CD14-positive monocyte (primary cell): ENCODE measurements at regions not wholly inside any gene's neighbourhood (a gene's known extent, or its start where the extent isn't known, plus 50 kb on each side); places are given as distances from the start of the nearest gene placed in this dataset.

ENCODE experiments used
- DNase-seq, 3 donors: peaks; one replicate each; pipeline ENCODE4 v3.0.0-alpha.2; 2011 to 2022
- H2AFZ ChIP-seq: 2 replicates; pipeline ENCODE4 v1.6.0; 2012; ENCODE audit warnings: mild to moderate bottlenecking, low read depth, low read length, inconsistent platforms; ENCODE audit not compliant: insufficient read depth, poor library complexity, severe bottlenecking
- H3K27ac ChIP-seq, 2 donors: 1 replicate in 1 of 2; 2 replicates in 1 of 2; pipeline ENCODE4 v1.5.1; 2012 to 2013; ENCODE audit warnings: low read length in 2 of 2, control low read depth in 1 of 2, inconsistent platforms in 1 of 2, low read depth in 1 of 2, mild to moderate bottlenecking in 1 of 2
- H3K27me3 ChIP-seq, 2 donors: one replicate each; pipeline versions ENCODE4 v1.6.0 to v1.6.1; 2011 to 2013; ENCODE audit warnings: low read length in 2 of 2; ENCODE audit not compliant: control insufficient read depth in 2 of 2, insufficient read depth in 2 of 2
- H3K36me3 ChIP-seq, 2 donors: replicated peaks in 1 of 2; 1 replicate in 1 of 2; 2 replicates in 1 of 2; pipeline versions ENCODE4 v1.5.1 to v1.6.1; 2012 to 2013; ENCODE audit warnings: low read length in 2 of 2, control low read depth in 1 of 2, inconsistent platforms in 1 of 2, mild to moderate bottlenecking in 1 of 2; ENCODE audit not compliant: insufficient read depth in 2 of 2, control insufficient read depth in 1 of 2
- H3K4me1 ChIP-seq, 2 donors: 1 replicate in 1 of 2; 2 replicates in 1 of 2; pipeline versions ENCODE4 v1.5.1 to v1.6.1; 2012 to 2013; ENCODE audit warnings: low read length in 2 of 2, control low read depth in 1 of 2, inconsistent platforms in 1 of 2, mild to moderate bottlenecking in 1 of 2, moderate library complexity in 1 of 2; ENCODE audit not compliant: insufficient read depth in 2 of 2, control insufficient read depth in 1 of 2
- H3K4me2 ChIP-seq: replicated peaks from 2 replicates; pipeline ENCODE3; 2012; ENCODE audit warnings: low read length, moderate library complexity, mild to moderate bottlenecking; ENCODE audit not compliant: poor library complexity, severe bottlenecking; ENCODE audit errors: extremely low read depth
- H3K4me3 ChIP-seq, 3 experiments: fragments of 200-600 bp in 1 of 3; sonication (generic) in 1 of 3; replicated peaks in 1 of 3; 1 replicate in 2 of 3; 2 replicates in 1 of 3; pipeline ENCODE4 v1.5.1; 2011 to 2013; ENCODE audit warnings: low read length in 3 of 3, mild to moderate bottlenecking in 3 of 3, control low read depth in 2 of 3, low read depth in 2 of 3, inconsistent platforms in 1 of 3, moderate library complexity in 1 of 3
- H3K79me2 ChIP-seq: 2 replicates; pipeline ENCODE4 v1.6.0; 2012; ENCODE audit warnings: mild to moderate bottlenecking, control low read depth, inconsistent platforms, low read length, moderate library complexity; ENCODE audit not compliant: insufficient read depth
- H3K9ac ChIP-seq: 2 replicates; pipeline ENCODE4 v1.6.0; 2017; ENCODE audit warnings: low read length, mild to moderate bottlenecking; ENCODE audit not compliant: insufficient read depth, poor library complexity, severe bottlenecking
- H3K9me3 ChIP-seq, 2 donors: replicated peaks in 1 of 2; 1 replicate in 1 of 2; 2 replicates in 1 of 2; pipeline versions ENCODE4 v1.5.1 to v1.6.1; 2012 to 2013; ENCODE audit warnings: low read length in 2 of 2, control low read depth in 1 of 2; ENCODE audit not compliant: control insufficient read depth in 1 of 2, insufficient read depth in 1 of 2
- H4K20me1 ChIP-seq: 2 replicates; pipeline ENCODE4 v1.6.0; 2012; ENCODE audit warnings: mild to moderate bottlenecking, low read length, control low read depth, moderate library complexity; ENCODE audit not compliant: insufficient read depth
- H3K27ac Mint-ChIP-seq, 7 donors: one replicate each; pipeline ENCODE4 v1.8.0; 2020; ENCODE audit warnings: mild to moderate bottlenecking in 7 of 7, mixed read lengths in 7 of 7, moderate library complexity in 6 of 7, inconsistent platforms in 2 of 7
- H3K27me3 Mint-ChIP-seq, 3 donors: one replicate each; pipeline ENCODE4 v1.8.0; 2021 to 2022; ENCODE audit warnings: low read depth in 3 of 3, mild to moderate bottlenecking in 3 of 3, mixed read lengths in 3 of 3, moderate library complexity in 3 of 3, inconsistent platforms in 1 of 3
- H3K36me3 Mint-ChIP-seq, 2 donors: one replicate each; pipeline ENCODE4 v1.8.0; 2020; ENCODE audit warnings: mixed read lengths in 2 of 2, inconsistent platforms in 1 of 2, mild to moderate bottlenecking in 1 of 2
- H3K4me1 Mint-ChIP-seq: one replicate; pipeline ENCODE4 v1.8.0; 2020; ENCODE audit warnings: mild to moderate bottlenecking, mixed read lengths
- H3K4me3 Mint-ChIP-seq, 2 donors: one replicate each; pipeline ENCODE4 v1.8.0; 2020; ENCODE audit warnings: mild to moderate bottlenecking in 2 of 2, mixed read lengths in 2 of 2, moderate library complexity in 1 of 2
- H3K9me3 Mint-ChIP-seq, 7 donors: one replicate each; pipeline ENCODE4 v1.8.0; 2020 to 2022; ENCODE audit warnings: mixed read lengths in 7 of 7, mild to moderate bottlenecking in 6 of 7, moderate library complexity in 6 of 7, inconsistent platforms in 2 of 7
- WGBS: methylation state at CpG from one replicate; pipeline ENCODE4 v1.1.5; 2013; ENCODE audit warnings: missing lambda C conversion rate; ENCODE audit not compliant: insufficient coverage; 5-methylcytosine and 5-hydroxymethylcytosine counted together
- intact Hi-C, 2 donors: fragments of 100-400 bp; cut with micrococcal nuclease; formaldehyde crosslinking; loops; one replicate each; pipeline versions ENCODE4 v1.15.0 to v1.15.1; 2023
- TF ChIP-seq, protein P1 (sequence below): fragments of 200-600 bp; IDR thresholded peaks from one replicate; pipeline ENCODE4 v1.8.0; 2022; ENCODE audit warnings: antibody characterized with exemption, mild to moderate bottlenecking

GRCh38 chr1:176379626-176380339 lies 83.2 kb upstream of the PAPPA2 start:
- Histone ChIP-seq H3K36me3 (no peaks in the 10 kb centered on the region), H3K4me3 (no peak overlapping the region), H3K27me3 (no peaks in the 10 kb centered on the region), H2AFZ (no peak overlapping the region), H4K20me1 (no peaks in the 10 kb centered on the region), H3K4me2 (no peak overlapping the region), H3K4me1 (no peaks in the 10 kb centered on the region), H3K9me3 (no peaks in the 10 kb centered on the region), H3K27ac (no peak overlapping the region), H3K79me2 (no peaks in the 10 kb centered on the region), H3K9ac (no peak overlapping the region)
- intact Hi-C loops = loop anchor here in 1 of 2 donors (10.0 kb wide), 1 partner anchor 505 kb away; no protein-coding TSS in a partner anchor
- Mint-ChIP-seq H3K27me3 (peaks cover 0 to 2% (median 1%) of the 10 kb centered on the region in 3 donors), H3K27ac (no peak overlapping the region), H3K36me3 (no peaks in the 10 kb centered on the region), H3K4me1 (no peaks in the 10 kb centered on the region), H3K4me3 (no peak overlapping the region), H3K9me3 (peaks cover 0 to 3% (median 0%) of the 10 kb centered on the region in 7 donors)
- DNase-seq = no peak
- 97% methylated on average over 3 of the region's 5 CpGs for WGBS
- TF ChIP-seq, protein P1, sequence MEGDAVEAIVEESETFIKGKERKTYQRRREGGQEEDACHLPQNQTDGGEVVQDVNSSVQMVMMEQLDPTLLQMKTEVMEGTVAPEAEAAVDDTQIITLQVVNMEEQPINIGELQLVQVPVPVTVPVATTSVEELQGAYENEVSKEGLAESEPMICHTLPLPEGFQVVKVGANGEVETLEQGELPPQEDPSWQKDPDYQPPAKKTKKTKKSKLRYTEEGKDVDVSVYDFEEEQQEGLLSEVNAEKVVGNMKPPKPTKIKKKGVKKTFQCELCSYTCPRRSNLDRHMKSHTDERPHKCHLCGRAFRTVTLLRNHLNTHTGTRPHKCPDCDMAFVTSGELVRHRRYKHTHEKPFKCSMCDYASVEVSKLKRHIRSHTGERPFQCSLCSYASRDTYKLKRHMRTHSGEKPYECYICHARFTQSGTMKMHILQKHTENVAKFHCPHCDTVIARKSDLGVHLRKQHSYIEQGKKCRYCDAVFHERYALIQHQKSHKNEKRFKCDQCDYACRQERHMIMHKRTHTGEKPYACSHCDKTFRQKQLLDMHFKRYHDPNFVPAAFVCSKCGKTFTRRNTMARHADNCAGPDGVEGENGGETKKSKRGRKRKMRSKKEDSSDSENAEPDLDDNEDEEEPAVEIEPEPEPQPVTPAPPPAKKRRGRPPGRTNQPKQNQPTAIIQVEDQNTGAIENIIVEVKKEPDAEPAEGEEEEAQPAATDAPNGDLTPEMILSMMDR = no peak

DNA sequence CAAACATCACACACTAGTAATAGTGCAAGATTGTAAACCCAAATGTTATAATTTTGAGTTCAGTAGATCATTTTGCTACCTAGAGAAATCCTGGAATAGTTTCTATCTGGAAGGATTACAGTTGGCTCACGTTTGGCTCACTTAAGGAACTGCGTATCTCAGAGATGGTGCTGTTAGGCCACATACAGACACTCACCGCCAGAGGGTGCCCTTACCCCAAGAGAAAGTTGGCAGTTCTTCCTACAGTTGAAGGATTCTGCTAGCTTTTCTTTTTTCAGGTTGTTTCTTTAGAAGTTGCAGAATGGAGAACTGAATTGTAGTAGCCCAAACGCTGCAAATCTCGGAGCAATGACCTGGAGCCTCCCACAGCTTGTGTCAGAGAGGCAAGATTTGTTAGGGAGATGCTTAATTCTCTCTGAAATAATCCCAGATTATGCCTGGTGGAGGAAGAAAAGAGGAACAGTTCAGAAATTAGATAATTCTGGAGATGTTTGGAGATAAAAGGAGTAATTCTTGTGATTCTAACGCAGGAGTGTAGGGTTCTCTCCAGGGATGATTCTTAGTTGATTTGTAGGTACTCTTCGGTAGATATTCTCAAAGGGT lies 87.9 kb upstream of the PAPPA2 start:
- Mint-ChIP-seq H3K36me3 (no peaks in the 10 kb centered on the region), H3K9me3 (peaks cover 0 to 1% (median 0%) of the 10 kb centered on the region in 7 donors), H3K4me3 (no peak overlapping the region), H3K27ac (no peak overlapping the region), H3K4me1 (no peaks in the 10 kb centered on the region), H3K27me3 (peaks cover 0 to 5% (median 2%) of the 10 kb centered on the region in 3 donors)
- no peak overlapping the region for H3K4me3 ChIP-seq
- no peaks in the 10 kb centered on the region for H3K27me3 ChIP-seq
- WGBS = 19% methylated on average over 3 of the region's 7 CpGs
- H3K4me1 ChIP-seq = no peaks in the 10 kb centered on the region
- peak; percentile 8 to 30 (median 25) for DNase-seq
- no peaks in the 10 kb centered on the region for H3K36me3 ChIP-seq
- H3K79me2 ChIP-seq = no peaks in the 10 kb centered on the region
- TF ChIP-seq, protein P1 = peak; percentile 88
- no peaks in the 10 kb centered on the region for H4K20me1 ChIP-seq
- H3K4me2 ChIP-seq = no peak overlapping the region
- H3K9ac ChIP-seq = no peak overlapping the region
- H3K27ac ChIP-seq = no peak overlapping the region
- H2AFZ ChIP-seq = no peak overlapping the region
- intact Hi-C loops = loop anchor here in 1 of 2 donors (10.0 kb wide), 1 partner anchor 510 kb away; no protein-coding TSS in a partner anchor
- H3K9me3 ChIP-seq = no peaks in the 10 kb centered on the region
